GM19463 (cell line): ENCODE measurements at regions not wholly inside any gene's neighbourhood (a gene's known extent, or its start where the extent isn't known, plus 50 kb on each side); places are given as distances from the start of the nearest gene placed in this dataset.
"Not testable (repeated sequence)": the region's sequence is repeated elsewhere in the genome, so short reads cannot be mapped to it uniquely, and the experiment has no call there.

Experiments used
- ATAC-seq: cut with Tn5 transposase; IDR thresholded peaks from one replicate; pipeline ENCODE4 v1.9.1; 2021; ENCODE audit warnings: mild to moderate bottlenecking, moderate library complexity; ENCODE audit not compliant: unreplicated experiment

GRCh38 chr5:92748072-92748676 is 832.8 kb downstream of the NR2F1-AS1 start:
- no peak for ATAC-seq

GRCh38 chr5:92741906-92742305 is 839.1 kb downstream of the NR2F1-AS1 start:
- no peak for ATAC-seq

- ATAC-seq: no peak
Observed at GRCh38 chr5:92734211-92734940, 846.6 kb downstream of the NR2F1-AS1 start.

- ATAC-seq: no peak
Observed at GRCh38 chr5:92730486-92730885, 850.5 kb downstream of the NR2F1-AS1 start.

GRCh38 chr5:92729088-92729487 is 851.9 kb downstream of the NR2F1-AS1 start:
- ATAC-seq: no peak

- ATAC-seq: no peak
Observed at GRCh38 chr5:92715946-92716520, 865.0 kb downstream of the NR2F1-AS1 start.

GRCh38 chr5:92713826-92714225 is 867.2 kb downstream of the NR2F1-AS1 start:
- no peak for ATAC-seq

- no peak for ATAC-seq
Observed at GRCh38 chr5:92713335-92713743, 867.7 kb downstream of the NR2F1-AS1 start.

- ATAC-seq: no peak
Observed at GRCh38 chr5:92711956-92712355, 869.1 kb downstream of the NR2F1-AS1 start.

GRCh38 chr5:92704590-92704989 is 876.4 kb downstream of the NR2F1-AS1 start:
- ATAC-seq: no peak

GRCh38 chr5:92703976-92704375 is 877.0 kb downstream of the NR2F1-AS1 start:
- ATAC-seq: no peak

GRCh38 chr5:92695123-92696003 is 885.7 kb downstream of the NR2F1-AS1 start:
- ATAC-seq: no peak

GRCh38 chr5:92694067-92694466 is 887.0 kb downstream of the NR2F1-AS1 start:
- ATAC-seq: no peak

- not testable (repeated sequence) for ATAC-seq
Observed at GRCh38 chr5:92691955-92692354, 889.1 kb downstream of the NR2F1-AS1 start.

GRCh38 chr5:92687821-92688722 is 892.9 kb downstream of the NR2F1-AS1 start:
- ATAC-seq: no peak

- ATAC-seq: no peak
Observed at GRCh38 chr5:92678640-92679039, 902.4 kb downstream of the NR2F1-AS1 start.

- ATAC-seq: no peak
Observed at GRCh38 chr5:92676215-92677165, 904.5 kb downstream of the NR2F1-AS1 start.

- ATAC-seq: no peak
Observed at GRCh38 chr5:92674321-92674720, 906.7 kb downstream of the NR2F1-AS1 start.

- no peak for ATAC-seq
Observed at GRCh38 chr5:92665506-92665905, 915.5 kb downstream of the NR2F1-AS1 start.
